Globus pallidus (tissue), 1 donor: ENCODE measurements at regions not wholly inside any gene's neighbourhood (a gene's known extent, or its start where the extent isn't known, plus 50 kb on each side); places are given as distances from the start of the nearest gene placed in this dataset.
"Not testable (repeated sequence)": the region's sequence is repeated elsewhere in the genome, so short reads cannot be mapped to it uniquely, and the experiment has no call there.

Experiments
- DNase-seq: peaks from one replicate; pipeline ENCODE4 v3.0.0-alpha.2; 2015; ENCODE audit warnings: low spot score

- no peak for DNase-seq
These were observed 87.7 kb upstream of the CHST15 start for GRCh38 chr10:124180947-124181549.

GRCh38 chr10:124180044-124180745, 86.8 kb upstream of the CHST15 start:
- DNase-seq: no peak

GRCh38 chr10:124179308-124180043, 86.1 kb upstream of the CHST15 start:
- DNase-seq: no peak

- no peak for DNase-seq
These were observed 83.8 kb upstream of the CHST15 start for GRCh38 chr10:124177180-124177518.

GRCh38 chr10:124176349-124177179, 83.2 kb upstream of the CHST15 start:
- DNase-seq: no peak

- no peak for DNase-seq
These were observed 82.4 kb upstream of the CHST15 start for GRCh38 chr10:124175701-124176348.

- no peak for DNase-seq
These were observed 81.6 kb upstream of the CHST15 start for GRCh38 chr10:124174673-124175645.

- DNase-seq: no peak
These were observed 80.7 kb upstream of the CHST15 start for GRCh38 chr10:124174071-124174566.

- no peak for DNase-seq
These were observed 80.0 kb upstream of the CHST15 start for GRCh38 chr10:124173298-124173900.

GRCh38 chr10:124172181-124172916, 79.0 kb upstream of the CHST15 start:
- no peak for DNase-seq

- no peak for DNase-seq
These were observed 78.2 kb upstream of the CHST15 start for GRCh38 chr10:124171561-124171960.

GRCh38 chr10:124170631-124171030, 77.2 kb upstream of the CHST15 start:
- no peak for DNase-seq

GRCh38 chr10:124168991-124169802, 75.8 kb upstream of the CHST15 start:
- DNase-seq: no peak

GRCh38 chr10:124168581-124168980, 75.2 kb upstream of the CHST15 start:
- DNase-seq: no peak

- DNase-seq: not testable (repeated sequence)
These were observed 74.5 kb upstream of the CHST15 start for GRCh38 chr10:124167925-124168324.

- DNase-seq: no peak
These were observed 73.2 kb upstream of the CHST15 start for GRCh38 chr10:124166431-124167125.

- DNase-seq: no peak
These were observed 72.4 kb upstream of the CHST15 start for GRCh38 chr10:124165827-124166226.

GRCh38 chr10:124165311-124165710, 71.9 kb upstream of the CHST15 start:
- DNase-seq: no peak
